ENCODE measurements at regions not wholly inside any gene's neighbourhood (a gene's known extent, or its start where the extent isn't known, plus 50 kb on each side); places are given as distances from the start of the nearest gene placed in this dataset.

GRCh38 chr5:114120166-114120565, 241.7 kb upstream of the KCNN2 start:
- TF ChIP-seq CSDC2 (CRISPR knock-in tag; IDR thresholded peaks at IDR 0.05) (no peak), ZFP30 (CRISPR knock-in tag; IDR thresholded peaks at IDR 0.05) (no peak), PPARA (CRISPR knock-in tag; IDR thresholded peaks at IDR 0.05; ENCODE audit: borderline replicate concordance) (no peak)

Measured in SK-N-SH treated with all-trans-retinoic acid at 6 μM for 48 hours (cell line).